PC-9 (cell line): ENCODE measurements at regions not wholly inside any gene's neighbourhood (a gene's known extent, or its start where the extent isn't known, plus 50 kb on each side); places are given as distances from the start of the nearest gene placed in this dataset.

ENCODE experiments used
- BruUV-seq: library from RNA; stranded (reverse); fragments of 400-500 nt; replicated peaks from 2 replicates; lab custom pipeline; 2021; lab: Mats Ljungman, UMichigan
- CTCF ChIA-PET: fragments of 300-600 bp; sonication (Branson Sonifier 250); formaldehyde crosslinking; loops from one replicate; lab custom pipeline; 2022; ENCODE audit warnings: antibody characterized with exemption; lab: Charles Lee
- POLR2A ChIA-PET: fragments of 300-600 bp; sonication (Branson Sonifier 250); formaldehyde crosslinking; loops from one replicate; lab custom pipeline; 2022; ENCODE audit warnings: antibody characterized with exemption; ENCODE audit not compliant: unreplicated experiment; lab: Charles Lee
- DNase-seq, 2 experiments: peaks; one replicate each; pipeline versions ENCODE4 v3.0.0 to v3.0.0-alpha.2; 2015 to 2022; ENCODE audit warnings: mixed read lengths in 1 of 2
- H2AFZ ChIP-seq: fragments of 200-600 bp; sonication (generic); 2 replicates; pipeline ENCODE4 v1.8.1; 2017; ENCODE audit warnings: antibody characterized with exemption
- H3F3A ChIP-seq: fragments of 200-600 bp; sonication (generic); 2 replicates; pipeline ENCODE4 v1.8.1; 2017; ENCODE audit warnings: antibody characterized with exemption, mild to moderate bottlenecking, low read depth; ENCODE audit not compliant: insufficient read depth
- H3K27ac ChIP-seq: fragments of 200-600 bp; sonication (generic); 2 replicates; pipeline ENCODE4 v1.6.1; 2016; ENCODE audit warnings: mixed run types
- H3K27me3 ChIP-seq: fragments of 200-600 bp; sonication (generic); 2 replicates; pipeline ENCODE4 v1.6.1; 2016; ENCODE audit warnings: low read depth, mixed run types; ENCODE audit not compliant: insufficient read depth
- H3K36me3 ChIP-seq: fragments of 200-600 bp; sonication (generic); 2 replicates; pipeline ENCODE4 v1.6.1; 2016; ENCODE audit warnings: low read depth, mixed run types
- H3K4me1 ChIP-seq: fragments of 200-600 bp; sonication (generic); replicated peaks from 2 replicates; pipeline ENCODE4 v1.6.1; 2016; ENCODE audit warnings: mixed run types; ENCODE audit not compliant: insufficient read depth
- H3K4me2 ChIP-seq: fragments of 200-600 bp; sonication (generic); 2 replicates; pipeline ENCODE4 v1.6.1; 2017; ENCODE audit warnings: mixed run types
- H3K4me3 ChIP-seq: fragments of 200-600 bp; sonication (generic); 2 replicates; pipeline ENCODE4 v1.6.1; 2016; ENCODE audit warnings: mixed run types
- H3K79me2 ChIP-seq: fragments of 200-600 bp; sonication (generic); 2 replicates; pipeline ENCODE4 v1.6.1; 2017; ENCODE audit warnings: low read depth, mixed run types
- H3K9me2 ChIP-seq: fragments of 200-600 bp; sonication (generic); 2 replicates; pipeline ENCODE4 v1.8.1; 2017; ENCODE audit warnings: mild to moderate bottlenecking; ENCODE audit not compliant: insufficient read depth
- H3K9me3 ChIP-seq: fragments of 200-600 bp; sonication (generic); 2 replicates; pipeline ENCODE4 v1.8.1; 2016; ENCODE audit warnings: low read depth; ENCODE audit not compliant: insufficient read depth
- H4K20me1 ChIP-seq: fragments of 200-600 bp; sonication (generic); 2 replicates; pipeline ENCODE4 v1.8.1; 2017; ENCODE audit not compliant: insufficient read depth
- CTCF ChIP-seq: fragments of 200-600 bp; sonication (generic); conservative IDR thresholded peaks from 2 replicates; pipeline ENCODE4 v1.6.1; 2017; ENCODE audit warnings: mixed run types, antibody characterized with exemption, mild to moderate bottlenecking, moderate library complexity
- EZH2 ChIP-seq: fragments of 200-600 bp; sonication (generic); IDR thresholded peaks from 2 replicates; pipeline ENCODE4 v1.8.0; 2017; ENCODE audit warnings: antibody characterized with exemption, low read depth
- intact Hi-C: fragments of 100-400 bp; cut with micrococcal nuclease; formaldehyde crosslinking; loops from one replicate; pipeline ENCODE4 v1.10.0; 2022; ENCODE audit not compliant: unreplicated experiment

DNA sequence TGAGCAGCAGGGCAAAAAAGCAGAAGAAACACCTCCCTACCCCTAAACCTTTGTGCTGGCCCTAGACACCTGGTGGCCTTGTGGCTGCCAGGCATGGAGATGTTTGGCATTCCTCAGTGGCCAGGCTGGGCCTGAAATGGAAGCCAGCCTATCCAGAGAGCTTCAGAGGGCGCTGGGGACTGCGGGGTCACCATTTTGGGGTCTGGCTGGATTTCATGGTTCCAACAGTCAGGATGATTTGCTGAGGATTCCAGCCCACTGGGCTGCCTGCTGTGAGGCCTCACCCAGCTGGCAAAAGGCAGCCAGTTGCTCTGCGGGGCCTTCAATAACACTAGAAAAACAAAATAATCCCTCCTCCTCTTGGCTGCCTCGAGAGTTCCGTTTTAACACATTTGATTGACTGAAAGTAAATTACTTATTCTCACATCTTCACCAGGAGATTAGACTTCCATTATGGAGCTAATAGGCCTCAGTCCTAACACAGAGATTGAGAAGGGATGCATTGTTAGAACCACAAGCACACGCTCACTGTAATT, 154.1 kb downstream of the EN1 start:
- Histone ChIP-seq H3F3A (peaks cover 5% of the 10 kb centered on the region; the same call in 1 of the 2 replicates), H2AFZ (no peak overlapping the region), H3K9me2 (no peaks in the 10 kb centered on the region), H3K27me3 (no peaks in the 10 kb centered on the region), H3K4me1 (peaks cover 20% of the 10 kb centered on the region), H4K20me1 (no peaks in the 10 kb centered on the region), H3K4me2 (no peak overlapping the region), H3K9me3 (peaks cover 11% of the 10 kb centered on the region; the same call in 1 of the 2 replicates), H3K27ac (no peak overlapping the region), H3K4me3 (no peak overlapping the region), H3K79me2 (no peaks in the 10 kb centered on the region), H3K36me3 (no peaks in the 10 kb centered on the region)
- ChIA-PET POLR2A (no interaction called here), CTCF (no interaction called here)
- no peak for TF ChIP-seq CTCF
- TF ChIP-seq EZH2 = no peak
- BruUV-seq = no TSS peak
- intact Hi-C loops = no loop called here
- DNase-seq = no peak

GRCh38 chr2:118689874-118690273, 157.6 kb downstream of the EN1 start:
- BruUV-seq = no TSS peak
- Histone ChIP-seq H3K27me3 (no peaks in the 10 kb centered on the region), H3K4me3 (no peak overlapping the region), H3K4me2 (no peak overlapping the region), H3K4me1 (peaks cover 21% of the 10 kb centered on the region), H3K36me3 (no peaks in the 10 kb centered on the region), H2AFZ (no peak overlapping the region), H3F3A (no peaks in the 10 kb centered on the region), H3K9me2 (no peaks in the 10 kb centered on the region), H3K9me3 (peaks cover 16% of the 10 kb centered on the region; the same call in 1 of the 2 replicates), H4K20me1 (no peaks in the 10 kb centered on the region), H3K27ac (no peak overlapping the region), H3K79me2 (no peaks in the 10 kb centered on the region)
- intact Hi-C loops = no loop called here
- DNase-seq = no peak
- CTCF ChIA-PET = no interaction called here
- POLR2A ChIA-PET = no interaction called here
- no peak for TF ChIP-seq CTCF
- TF ChIP-seq EZH2 = no peak

- Histone ChIP-seq H4K20me1 (no peaks in the 10 kb centered on the region), H3K27ac (no peak overlapping the region), H3K4me3 (no peak overlapping the region), H3K36me3 (no peaks in the 10 kb centered on the region), H3K4me1 (peaks cover 21% of the 10 kb centered on the region), H3K27me3 (no peaks in the 10 kb centered on the region), H3K79me2 (no peaks in the 10 kb centered on the region), H3K9me3 (peaks cover 16% of the 10 kb centered on the region; the same call in 1 of the 2 replicates), H3K9me2 (no peaks in the 10 kb centered on the region), H2AFZ (no peak overlapping the region), H3K4me2 (no peak overlapping the region), H3F3A (no peaks in the 10 kb centered on the region)
- ChIA-PET CTCF (no interaction called here), POLR2A (no interaction called here)
- BruUV-seq = no TSS peak
- intact Hi-C loops = no loop called here
- no peak for DNase-seq
- TF ChIP-seq CTCF (no peak), EZH2 (no peak)
Measured at GRCh38 chr2:118689456-118689855, 158.0 kb downstream of the EN1 start.
